SHP77 treated with DMSO at 0.1 percent for 48 hours (cell line): ENCODE measurements at regions not wholly inside any gene's neighbourhood (a gene's known extent, or its start where the extent isn't known, plus 50 kb on each side); places are given as distances from the start of the nearest gene placed in this dataset.
A peak's percentile ranks its signal among the peaks of the same experiment; 100 is the strongest.

ENCODE experiments used
- DNase-seq: peaks from one replicate; lab custom pipeline; 2025; lab: John Stamatoyannopoulos, UW

DNA sequence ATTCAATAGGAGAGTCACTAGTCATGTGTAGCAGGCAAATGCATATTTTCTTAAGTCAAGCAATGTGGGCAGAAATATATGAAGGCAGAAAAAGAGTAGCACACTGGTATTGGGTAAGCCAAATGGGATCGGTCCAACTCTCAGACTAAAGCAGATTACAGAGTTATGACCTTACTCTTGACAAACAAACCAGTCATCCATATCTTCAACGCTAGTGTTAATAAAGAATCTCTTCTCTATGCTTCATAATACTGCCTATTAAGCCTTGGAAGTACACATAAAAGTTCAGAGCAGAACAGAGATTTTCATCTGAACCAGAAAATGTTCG is 320.2 kb upstream of the JARID2 start:
- no peak for DNase-seq

DNA sequence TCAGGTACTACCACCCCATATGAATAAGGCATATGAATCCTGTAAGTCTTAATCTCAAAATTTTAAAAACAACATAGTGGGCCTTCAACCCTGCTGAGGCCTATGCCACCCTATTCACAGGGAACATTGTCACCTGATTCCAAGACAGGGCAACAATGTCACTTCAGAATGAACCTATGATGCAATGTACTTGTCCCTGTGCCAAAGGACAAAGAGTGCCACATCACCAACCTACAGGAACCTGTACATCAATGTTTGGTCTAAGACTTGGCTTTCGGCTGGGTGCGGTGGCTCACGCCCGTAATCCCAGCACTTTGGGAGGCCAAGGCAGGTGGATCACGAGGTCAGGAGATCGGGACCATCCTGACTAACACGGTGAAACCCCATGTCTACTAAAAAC is 318.5 kb upstream of the JARID2 start:
- DNase-seq = no peak

DNA sequence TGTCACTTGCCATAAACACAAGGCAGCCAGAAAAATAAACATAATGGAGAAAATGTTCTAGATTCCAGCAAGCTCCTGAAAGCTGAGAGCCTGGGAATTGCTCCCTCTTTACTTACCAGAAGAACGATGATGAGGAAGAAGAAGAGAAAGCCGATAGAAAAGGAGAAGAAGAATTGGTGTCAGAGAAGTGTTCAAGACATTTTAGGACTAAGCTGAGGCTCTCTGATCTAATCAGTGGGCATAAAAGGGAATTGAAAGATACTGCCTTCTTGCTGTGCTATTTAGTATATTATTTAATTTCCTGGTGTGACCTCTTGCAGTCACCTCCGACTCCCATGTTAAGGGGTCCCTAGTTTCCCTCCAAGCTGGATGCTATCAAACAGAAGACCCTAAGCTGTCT is 316.6 kb upstream of the JARID2 start:
- no peak for DNase-seq

DNA sequence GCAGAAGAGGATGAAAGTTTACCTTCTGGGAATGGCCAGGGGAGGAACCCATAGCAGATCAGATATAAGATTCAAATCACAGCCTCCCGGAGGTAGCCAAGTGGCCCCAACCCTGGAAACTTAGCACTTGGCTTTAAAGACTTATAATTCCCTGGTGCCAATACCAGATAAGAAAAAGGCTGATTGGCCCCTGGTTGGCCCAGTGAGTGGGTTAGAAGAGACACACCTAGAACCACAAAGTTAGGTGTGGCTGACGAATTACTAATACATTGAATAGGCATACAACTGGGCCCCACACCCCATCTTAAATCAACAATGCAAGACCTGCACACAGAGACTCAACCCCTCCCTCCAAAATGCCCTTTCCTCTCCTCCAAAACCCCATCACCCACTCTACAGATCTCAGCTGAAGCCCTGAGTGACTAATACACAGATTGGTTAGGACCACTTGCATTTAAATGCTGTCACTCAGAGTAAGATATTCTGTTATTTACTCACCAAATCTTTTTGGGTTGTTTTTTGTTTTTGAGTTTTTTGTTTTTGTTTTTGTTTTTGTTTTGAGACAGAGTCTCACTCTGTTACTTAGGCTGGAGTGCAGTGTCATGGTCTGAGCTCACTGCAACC is 315.4 kb upstream of the JARID2 start:
- DNase-seq = no peak

DNA sequence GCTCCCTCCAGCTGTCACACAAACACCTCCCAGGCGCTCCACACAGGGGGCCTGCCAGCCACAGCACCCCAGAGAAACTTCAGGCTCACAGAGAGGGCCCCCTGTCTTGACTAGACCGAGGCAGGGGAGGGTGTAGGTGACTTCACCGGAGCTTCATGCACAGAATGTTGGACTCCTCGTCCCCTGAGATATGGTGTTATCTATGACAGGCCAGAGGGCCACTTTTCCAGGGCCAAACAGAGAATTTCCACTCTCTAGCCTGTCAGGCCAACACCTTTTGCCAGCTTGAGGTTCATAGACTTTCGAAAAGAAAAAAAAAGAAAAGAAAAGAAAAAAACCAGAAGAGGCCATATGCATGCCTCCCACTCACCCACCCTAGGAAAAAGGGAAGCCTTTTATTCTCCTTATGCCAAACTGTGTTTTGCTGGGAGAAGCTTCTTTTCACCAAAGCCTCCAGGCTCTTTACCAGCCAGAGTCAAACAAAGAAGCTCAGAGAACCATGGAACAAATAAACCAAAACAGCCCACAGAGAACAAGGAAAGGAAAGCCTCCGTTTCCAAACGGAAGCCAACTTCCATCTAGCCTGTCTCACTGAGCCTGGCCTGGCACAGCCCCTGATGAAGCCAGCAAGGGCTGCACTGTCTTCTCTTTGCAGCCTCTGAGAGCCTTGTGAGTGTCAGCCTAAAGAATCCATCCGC is 313.2 kb upstream of the JARID2 start:
- no peak for DNase-seq

DNA sequence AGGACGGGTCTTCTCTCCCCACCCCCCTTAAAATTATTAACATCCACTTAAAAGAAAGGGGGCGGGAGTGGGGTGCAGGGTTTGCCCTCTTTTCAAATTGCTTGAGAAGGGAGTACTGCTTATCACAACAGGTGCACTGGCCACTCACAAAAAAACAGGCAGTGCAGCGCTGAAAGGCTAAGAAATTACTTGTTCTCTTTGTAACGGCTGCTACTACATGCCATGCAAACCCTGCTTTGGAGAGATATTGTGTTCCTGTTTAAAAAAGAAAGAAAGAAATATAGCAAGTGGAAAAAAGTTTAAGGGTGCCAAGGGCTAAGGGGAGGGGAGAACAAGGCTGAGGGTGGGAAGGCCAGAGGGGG is 312.7 kb upstream of the JARID2 start:
- no peak for DNase-seq

DNA sequence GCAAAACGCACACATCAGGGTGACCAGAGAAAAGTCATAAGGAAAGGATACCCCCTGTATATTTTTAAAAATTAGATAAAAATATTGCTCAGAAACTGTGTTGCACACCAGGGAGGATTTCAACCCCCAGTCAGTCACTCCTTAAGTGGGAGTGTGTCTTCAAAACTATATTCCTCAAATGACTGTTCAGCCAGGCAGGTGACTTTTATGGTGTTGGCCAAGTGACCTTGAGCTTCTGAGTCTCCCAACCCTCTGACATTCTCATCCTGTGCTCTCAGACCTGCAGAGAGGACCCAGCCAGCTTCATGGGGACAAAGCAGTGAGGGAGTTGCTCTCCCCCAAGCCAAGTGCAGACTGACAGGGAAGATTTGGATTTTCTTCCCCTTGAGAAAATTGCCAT is 311.9 kb upstream of the JARID2 start:
- no peak for DNase-seq

DNA sequence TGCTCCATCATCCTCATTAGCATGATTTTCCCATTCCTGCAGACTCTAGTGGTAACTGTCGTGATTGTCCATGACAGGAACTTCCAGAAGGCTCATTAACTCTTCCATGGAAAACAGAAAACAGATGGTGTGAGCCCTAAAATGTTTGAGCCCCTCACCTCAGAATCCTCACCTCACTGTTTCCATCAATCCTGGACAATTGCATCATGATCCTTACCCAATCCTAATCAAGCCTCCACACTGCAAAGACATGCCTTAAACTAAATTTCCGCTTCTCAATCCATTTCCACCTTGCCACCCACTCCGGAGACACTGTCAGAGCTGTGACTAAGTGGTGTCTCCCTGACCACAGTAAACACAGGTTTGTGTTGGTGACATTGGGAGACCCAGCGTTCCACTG is 311.0 kb upstream of the JARID2 start:
- no peak for DNase-seq

DNA sequence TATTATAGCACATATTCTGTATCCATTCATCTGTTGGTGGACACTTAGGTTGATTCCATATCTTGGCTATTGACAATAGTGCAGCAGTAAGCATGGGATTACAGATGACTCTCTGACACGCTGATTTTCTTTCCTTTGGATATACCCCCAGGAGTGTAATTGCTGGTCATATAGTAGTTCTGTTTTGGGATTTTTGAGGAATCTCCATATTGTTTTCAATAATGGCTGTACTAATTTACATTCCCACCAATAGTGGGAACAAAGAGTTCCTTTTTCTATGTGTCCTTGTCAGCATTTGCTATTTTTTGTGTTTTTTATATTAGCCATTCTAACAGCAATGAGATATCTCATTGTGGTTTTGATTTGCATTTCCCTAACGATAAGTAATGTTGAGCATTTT is 309.0 kb upstream of the JARID2 start:
- DNase-seq = no peak

DNA sequence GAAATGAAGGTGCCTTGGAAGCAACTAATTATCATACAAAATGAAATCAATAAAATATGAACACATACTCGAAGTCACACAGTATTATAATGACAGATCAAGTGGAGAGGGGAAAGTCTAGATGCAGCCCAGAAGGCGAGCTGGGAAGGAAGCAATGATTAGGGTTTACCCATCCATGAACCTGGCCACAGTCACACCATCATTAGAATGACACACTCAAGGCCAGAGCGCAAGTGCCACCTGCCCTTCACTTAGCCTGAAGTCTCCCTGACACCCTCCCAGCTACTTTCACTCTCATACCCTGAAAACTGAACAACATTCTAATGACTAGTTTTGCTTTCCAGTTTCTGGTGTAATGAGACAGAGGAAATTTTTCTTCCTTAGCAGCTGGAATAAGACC is 302.8 kb upstream of the JARID2 start:
- DNase-seq = no peak

DNA sequence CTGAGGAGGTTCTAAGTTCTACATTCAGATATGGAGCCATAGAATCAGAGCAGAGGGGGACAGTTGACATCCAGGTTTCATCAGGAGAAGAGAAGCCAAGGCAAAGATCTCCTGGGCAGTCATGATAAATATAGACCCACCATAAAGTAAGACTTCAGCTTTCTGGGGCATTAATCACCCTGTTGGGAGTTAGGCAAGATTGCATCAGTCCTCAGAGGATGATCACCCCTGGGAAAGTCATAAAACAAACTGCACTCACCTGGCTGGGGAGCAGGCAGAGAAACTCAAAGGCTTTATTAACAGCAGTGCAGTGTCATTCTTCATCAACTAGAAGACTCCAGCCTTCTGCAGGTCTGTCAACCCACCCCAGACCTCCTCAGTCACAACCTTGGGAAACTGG is 301.3 kb upstream of the JARID2 start:
- no peak for DNase-seq

DNA sequence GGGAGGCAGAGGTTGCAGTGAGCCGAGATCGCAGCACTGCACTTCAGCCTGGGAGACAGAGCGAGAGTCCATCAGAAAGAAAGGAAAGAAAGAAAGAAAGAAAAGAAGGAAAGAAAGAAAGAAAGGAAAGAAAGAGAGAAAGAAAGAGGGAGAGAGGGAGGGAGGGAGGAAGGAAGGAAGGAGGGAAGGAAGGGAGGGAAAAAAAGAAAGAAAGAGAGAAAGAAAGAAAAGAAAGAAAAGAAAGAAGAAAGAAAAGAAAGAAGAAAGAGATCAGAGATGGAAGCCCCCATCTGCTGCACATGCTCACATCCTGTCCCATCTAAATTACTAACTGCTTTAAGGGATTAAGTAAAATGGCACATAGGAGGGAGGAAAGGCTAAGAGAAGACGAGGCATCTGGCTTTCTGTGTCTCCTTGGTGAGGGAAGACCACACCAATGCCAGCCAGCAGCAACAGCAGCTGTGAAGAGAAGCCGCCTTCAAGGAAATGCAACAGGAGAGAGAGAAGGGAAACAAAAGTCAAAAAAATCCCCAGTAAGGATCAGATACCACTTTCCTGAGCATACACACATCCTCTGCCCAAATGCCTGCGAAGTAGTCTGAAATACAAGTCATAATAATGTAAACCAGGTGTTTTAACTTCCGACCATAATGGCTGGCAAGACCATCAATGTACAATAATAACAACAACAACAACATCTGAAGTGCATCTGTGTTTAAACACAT is 300.2 kb upstream of the JARID2 start:
- DNase-seq = no peak

DNA sequence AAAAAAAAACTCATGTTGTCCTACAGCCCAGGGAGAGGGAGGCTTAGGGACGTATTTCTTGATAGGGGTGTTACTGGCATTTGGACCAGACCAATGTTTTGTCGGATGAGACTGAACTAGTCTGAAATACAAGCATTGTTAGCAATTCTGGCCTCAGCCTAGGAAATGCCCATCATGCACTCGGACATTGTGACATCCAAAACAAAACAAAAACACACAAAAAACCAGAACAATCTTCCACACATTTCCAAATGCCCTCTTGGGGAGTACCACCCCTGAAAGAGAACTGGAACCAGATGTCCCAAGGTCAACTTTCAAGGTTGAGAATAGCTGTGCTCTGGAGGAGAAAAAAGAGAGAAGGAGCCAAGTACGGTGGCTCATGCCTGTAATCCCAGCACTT is 299.1 kb upstream of the JARID2 start:
- DNase-seq = no peak

DNA sequence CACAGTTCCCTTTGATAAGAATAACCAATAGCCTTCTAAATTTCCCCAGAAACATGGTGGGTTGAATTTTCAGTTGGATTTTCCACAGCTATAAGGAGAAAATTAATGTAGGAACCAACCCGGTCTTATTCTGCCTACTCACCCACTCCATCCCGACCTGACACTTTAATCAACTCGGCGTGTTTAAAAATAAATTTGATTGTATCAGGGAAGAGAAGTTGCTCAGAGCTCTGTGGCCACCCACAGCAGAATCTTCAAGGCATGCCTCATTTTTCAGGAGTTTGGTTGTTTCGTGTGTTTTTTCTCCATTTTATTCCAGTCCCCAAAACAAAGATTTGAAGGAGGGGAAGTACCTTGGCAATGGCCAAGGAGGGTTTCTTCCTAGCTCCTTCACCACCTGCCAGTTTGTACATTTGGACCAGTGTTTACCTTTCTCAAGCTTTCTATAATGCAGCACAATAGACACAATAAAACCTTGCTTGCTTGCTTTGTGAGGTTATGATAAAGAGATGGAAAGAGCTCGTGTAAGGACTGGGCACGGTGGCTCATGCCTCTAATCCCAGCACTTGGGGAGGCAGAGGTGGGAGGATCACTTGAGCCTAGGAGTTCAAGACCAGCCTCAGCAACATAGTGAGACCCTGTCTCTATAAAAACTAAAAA is 297.2 kb upstream of the JARID2 start:
- DNase-seq = no peak

DNA sequence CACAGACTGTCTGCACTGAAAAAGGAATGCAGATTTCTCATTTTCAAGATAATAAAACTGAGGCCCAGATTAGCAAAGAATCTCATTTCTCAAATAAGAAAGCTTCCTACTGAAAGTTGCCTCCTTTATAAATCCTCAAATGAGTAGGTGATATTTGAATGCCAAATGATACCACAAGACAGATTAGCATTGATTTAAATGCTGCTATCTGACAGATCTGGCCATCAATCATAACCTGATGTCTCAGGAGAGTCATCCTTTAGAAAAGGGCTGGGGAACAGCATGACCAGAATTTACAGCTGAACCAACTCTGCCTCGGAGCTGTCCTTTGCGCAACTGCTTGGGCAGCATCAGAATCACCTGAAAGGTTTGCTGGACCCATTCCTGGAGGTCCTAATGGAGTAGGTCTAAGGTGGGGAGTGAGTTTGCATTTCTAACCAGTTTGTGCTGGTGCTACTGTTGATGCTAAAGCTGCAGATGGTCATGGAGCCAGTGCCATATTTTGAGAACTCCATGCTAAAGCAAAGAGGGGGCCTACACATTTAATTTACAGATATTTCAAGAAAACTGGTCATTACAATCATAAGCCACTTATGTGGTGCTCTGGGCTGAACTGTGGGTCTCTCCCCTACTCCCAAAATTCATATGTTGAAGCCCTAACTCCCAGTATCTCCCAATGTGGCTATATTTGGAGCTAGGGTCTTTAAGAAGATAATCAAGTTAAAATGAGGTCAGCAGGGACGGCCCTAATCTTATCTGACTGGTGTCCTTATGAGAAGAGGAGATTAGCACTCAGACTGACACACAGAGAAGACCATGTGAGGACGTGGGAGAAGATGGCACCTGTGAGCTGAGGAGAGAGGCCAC is 295.5 kb upstream of the JARID2 start:
- no peak for DNase-seq

DNA sequence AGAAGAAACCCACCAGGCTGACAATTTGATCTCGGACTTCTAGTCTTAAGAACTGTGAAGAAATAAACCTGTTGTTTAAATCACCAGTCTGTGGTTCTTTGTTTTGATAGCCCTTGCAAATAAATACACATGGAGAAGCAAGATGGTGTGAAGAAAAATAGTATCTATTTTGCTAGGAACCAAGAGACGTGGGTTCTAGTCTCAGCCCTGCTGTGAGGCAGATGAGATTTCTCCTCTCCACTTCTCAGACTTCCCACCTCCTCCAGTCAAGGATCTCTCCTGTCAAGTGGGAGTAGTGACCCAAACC is 294.9 kb upstream of the JARID2 start:
- no peak for DNase-seq

DNA sequence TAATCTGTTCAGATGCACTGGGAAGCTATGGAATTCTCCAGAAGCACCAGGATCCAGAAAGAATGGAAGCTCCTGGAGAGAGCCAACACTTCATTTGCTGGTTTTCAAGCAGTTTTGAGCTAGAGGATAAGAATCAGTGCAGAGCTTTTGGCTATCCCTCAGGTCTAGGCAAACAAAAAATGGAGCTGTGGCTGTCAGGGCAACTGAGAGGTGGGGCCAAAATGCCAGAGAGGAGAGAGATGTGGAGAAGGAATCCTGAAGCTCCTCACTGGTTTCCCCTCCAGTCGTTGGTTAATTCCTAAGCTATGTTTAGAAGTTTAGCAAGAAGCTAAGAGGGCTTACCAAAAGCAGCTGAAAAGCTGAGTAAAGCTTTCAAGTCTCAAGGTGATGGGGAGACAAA is 294.2 kb upstream of the JARID2 start:
- DNase-seq = no peak

DNA sequence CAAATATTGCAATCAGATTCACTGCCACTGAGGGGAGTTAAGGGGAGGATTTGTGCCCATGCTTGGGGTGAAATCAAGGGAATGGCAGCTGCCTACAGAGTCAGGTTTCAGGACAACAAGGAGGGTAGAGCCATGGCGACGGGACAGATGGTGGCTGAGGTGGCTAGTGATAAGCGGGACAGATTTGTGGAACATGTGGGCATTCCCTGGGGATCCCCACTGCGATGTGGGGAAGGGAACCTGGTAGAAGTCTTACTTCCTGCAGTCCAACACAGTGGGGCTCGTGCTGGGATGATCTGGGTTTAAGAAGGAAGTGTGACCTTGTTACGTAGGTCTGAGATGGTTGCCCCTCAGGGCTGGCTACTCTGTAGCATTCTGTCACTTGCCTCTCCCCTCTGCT is 292.0 kb upstream of the JARID2 start:
- DNase-seq = no peak

DNA sequence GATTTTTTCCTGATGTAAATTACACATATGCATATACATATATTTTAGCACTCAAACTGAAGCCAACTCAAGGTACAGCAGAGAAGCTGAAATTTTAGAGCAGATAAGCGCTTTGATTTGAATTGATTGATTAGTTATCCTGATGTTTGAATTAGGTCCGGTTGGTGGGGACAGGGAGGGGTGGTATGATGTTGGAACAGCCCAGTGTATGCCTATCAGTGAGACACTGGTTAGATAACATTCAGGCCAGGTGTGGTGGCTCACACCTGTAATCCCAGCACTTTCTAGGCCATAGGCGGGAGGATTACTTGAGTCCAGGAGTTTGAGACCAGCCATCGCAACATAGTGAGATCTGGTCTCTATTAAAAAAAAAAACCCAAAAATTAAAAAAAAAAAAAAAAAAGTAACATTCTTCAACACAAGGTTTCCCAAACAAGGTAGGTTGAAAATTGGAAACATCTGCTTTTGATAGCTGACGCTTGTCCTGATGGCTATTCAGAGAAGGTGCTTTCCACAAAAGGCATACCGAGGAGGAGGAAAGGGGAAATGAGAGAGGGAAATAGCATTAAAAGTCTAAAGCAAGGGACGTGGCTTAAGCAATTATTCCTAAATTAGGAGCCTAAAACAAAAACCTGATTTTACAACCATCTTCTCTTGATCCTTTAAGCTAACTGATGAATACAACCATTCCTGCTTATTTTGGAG is 288.4 kb upstream of the JARID2 start:
- DNase-seq = no peak

DNA sequence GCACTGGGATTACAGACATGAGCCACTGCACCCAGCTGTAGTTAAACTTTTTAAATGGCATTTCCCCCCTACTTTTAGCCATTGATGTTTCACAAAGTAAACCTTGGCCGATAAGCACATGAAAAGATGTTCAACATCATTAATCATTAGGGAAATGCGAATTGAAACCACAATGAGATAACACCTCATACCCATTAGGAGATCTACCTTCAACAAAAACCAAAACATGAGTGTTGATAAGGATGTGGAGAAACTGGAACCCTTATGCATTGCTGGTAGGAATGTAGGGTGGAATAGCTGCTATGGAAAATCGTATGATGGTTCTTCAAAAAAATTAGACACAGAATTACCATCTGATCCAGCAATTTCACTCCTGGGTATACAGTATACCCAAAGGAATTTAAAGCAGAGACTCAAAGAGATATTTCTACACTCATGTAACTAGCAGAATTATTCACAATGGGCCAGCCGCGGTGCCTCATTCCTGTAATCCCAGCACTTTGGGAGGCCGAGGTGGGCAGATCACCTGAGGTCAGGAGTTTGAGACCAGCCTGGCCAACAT is 286.5 kb upstream of the JARID2 start:
- DNase-seq = no peak

DNA sequence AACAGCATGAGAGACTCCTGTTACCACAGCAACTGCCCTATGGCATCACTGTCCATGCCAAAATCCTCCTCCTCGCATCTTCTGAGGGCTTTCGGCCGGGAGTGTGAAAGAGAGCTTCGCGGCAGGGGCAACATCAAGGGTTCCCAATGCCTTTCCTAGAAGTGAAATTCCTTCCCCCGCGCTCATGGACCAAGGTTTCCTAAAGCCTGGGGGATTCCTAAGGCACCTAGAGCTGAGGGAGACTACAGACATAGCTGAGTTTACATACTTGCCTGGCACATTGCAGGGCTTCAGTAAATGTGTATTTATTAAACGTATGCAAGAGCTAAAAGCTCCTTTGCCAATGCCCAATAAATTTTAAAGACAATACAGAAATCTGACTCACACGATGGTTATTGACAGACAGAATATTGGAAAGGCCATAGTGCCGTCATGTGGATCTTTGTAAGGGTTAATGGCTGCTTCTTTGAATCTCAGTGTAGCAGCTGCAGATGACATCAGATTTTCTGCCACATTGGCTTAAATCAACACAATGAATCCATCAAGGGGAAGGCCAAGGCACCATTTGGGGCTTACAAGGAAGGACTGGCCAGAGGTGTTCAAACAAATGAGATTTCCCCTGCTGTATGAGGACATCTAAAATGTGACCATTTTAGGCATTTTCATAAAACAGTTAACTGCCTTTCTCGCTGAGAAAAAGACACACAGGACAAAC is 281.2 kb upstream of the JARID2 start:
- DNase-seq = peak; percentile 67
